Fibroblast of villous mesenchyme (primary cell): ENCODE measurements at regions not wholly inside any gene's neighbourhood (a gene's known extent, or its start where the extent isn't known, plus 50 kb on each side); places are given as distances from the start of the nearest gene placed in this dataset.

Experiments
- DNase-seq: peaks from one replicate; pipeline ENCODE4 v3.0.0-alpha.2; 2010; ENCODE audit warnings: low read depth
- H3K4me3 ChIP-seq: 2 replicates; pipeline ENCODE4 v1.5.1; 2011; ENCODE audit warnings: low read depth, mild to moderate bottlenecking, low read length
- CTCF ChIP-seq: IDR thresholded peaks from 2 replicates; pipeline ENCODE4 v1.5.1; 2012; ENCODE audit warnings: low read depth, mild to moderate bottlenecking, low read length; ENCODE audit not compliant: insufficient read depth

- TF ChIP-seq CTCF = no peak
- no peak for DNase-seq
- H3K4me3 ChIP-seq = no peak overlapping the region
Observed at GRCh38 chr5:87572090-87572489, 159.4 kb upstream of the CCNH start.

GRCh38 chr5:87570366-87570765, 157.6 kb upstream of the CCNH start:
- DNase-seq = no peak
- no peak for TF ChIP-seq CTCF
- no peak overlapping the region for H3K4me3 ChIP-seq

- TF ChIP-seq CTCF = no peak
- no peak for DNase-seq
- no peak overlapping the region for H3K4me3 ChIP-seq
Observed at GRCh38 chr5:87562068-87562467, 149.3 kb upstream of the CCNH start.

- no peak for DNase-seq
- no peak overlapping the region for H3K4me3 ChIP-seq
- no peak for TF ChIP-seq CTCF
Observed at GRCh38 chr5:87560528-87560927, 147.8 kb upstream of the CCNH start.

- H3K4me3 ChIP-seq = no peak overlapping the region
- no peak for TF ChIP-seq CTCF
- DNase-seq = no peak
Observed at GRCh38 chr5:87551911-87552310, 139.2 kb upstream of the CCNH start.

- no peak for TF ChIP-seq CTCF
- no peak for DNase-seq
Observed at GRCh38 chr5:87541676-87542075, 128.9 kb upstream of the CCNH start.

GRCh38 chr5:87541033-87541432, 128.3 kb upstream of the CCNH start:
- H3K4me3 ChIP-seq = no peak overlapping the region
- DNase-seq = peak; percentile 12
- no peak for TF ChIP-seq CTCF

More at GRCh38 chr5:87541676-87542075, 128.9 kb upstream of the CCNH start:
- H3K4me3 ChIP-seq = no peak overlapping the region
